Mesendoderm (in vitro differentiated cells): ENCODE measurements at regions not wholly inside any gene's neighbourhood (a gene's known extent, or its start where the extent isn't known, plus 50 kb on each side); places are given as distances from the start of the nearest gene placed in this dataset.

Experiments
- DNase-seq: peaks from one replicate; pipeline ENCODE4 v3.0.0; 2013
- H2AK5ac ChIP-seq: 2 replicates; pipeline ENCODE4 v1.6.1; 2013; ENCODE audit warnings: low read length, inconsistent platforms
- H2BK120ac ChIP-seq: 2 replicates; pipeline ENCODE4 v1.6.1; 2013; ENCODE audit warnings: low read depth, mild to moderate bottlenecking, low read length, moderate library complexity, mixed read lengths
- H2BK15ac ChIP-seq: replicated peaks from 2 replicates; pipeline ENCODE4 v1.6.1; 2013; ENCODE audit warnings: low read depth, mild to moderate bottlenecking, moderate library complexity
- H2BK5ac ChIP-seq: 2 replicates; pipeline ENCODE4 v1.6.1; 2013; ENCODE audit warnings: low read length, inconsistent platforms
- H3K18ac ChIP-seq: 2 replicates; pipeline ENCODE4 v1.6.1; 2013; ENCODE audit warnings: mild to moderate bottlenecking, low read length, mixed read lengths
- H3K23ac ChIP-seq: one replicate; pipeline ENCODE4 v1.6.1; 2013; ENCODE audit warnings: low read length
- H3K27ac ChIP-seq: 2 replicates; pipeline ENCODE4 v1.5.1; 2013; ENCODE audit warnings: low read depth, mild to moderate bottlenecking, inconsistent platforms, low read length, moderate library complexity
- H3K27me3 ChIP-seq: 2 replicates; pipeline ENCODE4 v1.6.1; 2013; ENCODE audit warnings: low read length, control low read depth, mild to moderate bottlenecking, inconsistent platforms; ENCODE audit not compliant: insufficient read depth, poor library complexity
- H3K36me3 ChIP-seq: 2 replicates; pipeline ENCODE4 v1.6.1; 2013; ENCODE audit warnings: low read length, inconsistent platforms; ENCODE audit not compliant: control insufficient read depth, insufficient read depth
- H3K4ac ChIP-seq: one replicate; pipeline ENCODE4 v1.6.1; 2013; ENCODE audit warnings: low read depth, mild to moderate bottlenecking, low read length, moderate library complexity
- H3K4me1 ChIP-seq: 2 replicates; pipeline ENCODE4 v1.6.1; 2013; ENCODE audit warnings: low read depth, low read length, inconsistent platforms; ENCODE audit not compliant: control insufficient read depth
- H3K4me2 ChIP-seq: 2 replicates; pipeline ENCODE4 v1.6.1; 2013; ENCODE audit warnings: low read length
- H3K4me3 ChIP-seq: 2 replicates; pipeline ENCODE4 v1.5.1; 2013; ENCODE audit warnings: mild to moderate bottlenecking, low read length
- H3K56ac ChIP-seq: one replicate; pipeline ENCODE4 v1.6.1; 2013; ENCODE audit warnings: low read length
- H3K79me1 ChIP-seq: 2 replicates; pipeline ENCODE4 v1.6.1; 2013; ENCODE audit warnings: low read length, inconsistent platforms
- H3K79me2 ChIP-seq: 2 replicates; pipeline ENCODE4 v1.6.1; 2013; ENCODE audit warnings: mild to moderate bottlenecking, low read length; ENCODE audit not compliant: control insufficient read depth, insufficient read depth
- H3K9ac ChIP-seq: 2 replicates; pipeline ENCODE4 v1.6.1; 2013; ENCODE audit warnings: low read length, inconsistent platforms
- H4K5ac ChIP-seq: one replicate; pipeline ENCODE4 v1.6.1; 2013; ENCODE audit warnings: low read length
- H4K8ac ChIP-seq: one replicate; pipeline ENCODE4 v1.6.1; 2013; ENCODE audit warnings: low read depth, mild to moderate bottlenecking, control low read depth, low read length, moderate library complexity
- WGBS: extraction: QIAGEN DNeasy Blood & Tissue Kit; methylation state at CpG from one replicate; pipeline ENCODE4 v1.1.7; 2013; ENCODE audit warnings: low lambda C conversion rate, missing lambda C conversion rate; ENCODE audit not compliant: insufficient coverage; ENCODE audit errors: extremely low coverage; 5-methylcytosine and 5-hydroxymethylcytosine counted together

GRCh38 chr5:87899208-87899661 lies 369.4 kb downstream of the TMEM161B start:
- H3K27me3 ChIP-seq = no peaks in the 10 kb centered on the region
- H3K36me3 ChIP-seq = no peaks in the 10 kb centered on the region
- H3K9ac ChIP-seq = no peak overlapping the region
- no peak overlapping the region for H3K56ac ChIP-seq
- H4K5ac ChIP-seq = no peak overlapping the region
- H2AK5ac ChIP-seq = no peak overlapping the region
- H2BK120ac ChIP-seq = no peak overlapping the region
- no peak overlapping the region for H4K8ac ChIP-seq
- H3K18ac ChIP-seq = no peak overlapping the region
- no peaks in the 10 kb centered on the region for H3K79me1 ChIP-seq
- DNase-seq = peak; percentile 23
- no peak overlapping the region for H2BK15ac ChIP-seq
- no peak overlapping the region for H3K27ac ChIP-seq
- H3K79me2 ChIP-seq = no peaks in the 10 kb centered on the region
- no peak overlapping the region for H3K4me2 ChIP-seq
- H3K23ac ChIP-seq = no peak overlapping the region
- no peak overlapping the region for H3K4me3 ChIP-seq
- no peak overlapping the region for H3K4ac ChIP-seq
- H2BK5ac ChIP-seq = no peak overlapping the region
- no CpG with 5 or more reads among the region's 4 CpGs for WGBS
- H3K4me1 ChIP-seq = no peaks in the 10 kb centered on the region

GRCh38 chr5:87898574-87898973 lies 370.1 kb downstream of the TMEM161B start:
- no CpG with 5 or more reads among the region's 6 CpGs for WGBS
- H3K9ac ChIP-seq = no peak overlapping the region
- H2AK5ac ChIP-seq = no peak overlapping the region
- no peaks in the 10 kb centered on the region for H3K79me2 ChIP-seq
- no peaks in the 10 kb centered on the region for H3K36me3 ChIP-seq
- H3K18ac ChIP-seq = no peak overlapping the region
- H2BK120ac ChIP-seq = no peak overlapping the region
- H3K4me2 ChIP-seq = no peak overlapping the region
- no peak overlapping the region for H4K8ac ChIP-seq
- H3K27ac ChIP-seq = no peak overlapping the region
- no peak overlapping the region for H3K56ac ChIP-seq
- no peak overlapping the region for H3K4me3 ChIP-seq
- no peak overlapping the region for H3K23ac ChIP-seq
- no peaks in the 10 kb centered on the region for H3K79me1 ChIP-seq
- no peak for DNase-seq
- no peaks in the 10 kb centered on the region for H3K4me1 ChIP-seq
- H2BK15ac ChIP-seq = no peak overlapping the region
- H2BK5ac ChIP-seq = no peak overlapping the region
- no peaks in the 10 kb centered on the region for H3K27me3 ChIP-seq
- no peak overlapping the region for H3K4ac ChIP-seq
- no peak overlapping the region for H4K5ac ChIP-seq

GRCh38 chr5:87888139-87888538 lies 380.5 kb downstream of the TMEM161B start:
- WGBS = no CpG with 5 or more reads among the region's 2 CpGs

GRCh38 chr5:87887247-87887646 lies 381.4 kb downstream of the TMEM161B start:
- H2BK5ac ChIP-seq = no peak overlapping the region

More at GRCh38 chr5:87888139-87888538, 380.5 kb downstream of the TMEM161B start:
- H3K9ac ChIP-seq = no peak overlapping the region
- H3K4me1 ChIP-seq = no peaks in the 10 kb centered on the region
- H3K4me2 ChIP-seq = no peak overlapping the region
- H2BK15ac ChIP-seq = no peak overlapping the region
- H4K8ac ChIP-seq = no peak overlapping the region
- H2AK5ac ChIP-seq = no peak overlapping the region
- no peak overlapping the region for H3K4ac ChIP-seq
- no peaks in the 10 kb centered on the region for H3K79me1 ChIP-seq
- H3K36me3 ChIP-seq = no peaks in the 10 kb centered on the region
- H3K4me3 ChIP-seq = no peak overlapping the region
- no peaks in the 10 kb centered on the region for H3K27me3 ChIP-seq
- H3K18ac ChIP-seq = no peak overlapping the region
- H4K5ac ChIP-seq = no peak overlapping the region
- no peak for DNase-seq
- H3K27ac ChIP-seq = no peak overlapping the region
- H3K56ac ChIP-seq = no peak overlapping the region
- H2BK5ac ChIP-seq = no peak overlapping the region
- H3K79me2 ChIP-seq = no peaks in the 10 kb centered on the region
- H3K23ac ChIP-seq = no peak overlapping the region
- H2BK120ac ChIP-seq = no peak overlapping the region

GRCh38 chr5:87886164-87886563 lies 382.5 kb downstream of the TMEM161B start:
- H3K18ac ChIP-seq = no peak overlapping the region
- H3K36me3 ChIP-seq = no peaks in the 10 kb centered on the region
- no peak overlapping the region for H3K4ac ChIP-seq
- H3K79me1 ChIP-seq = no peaks in the 10 kb centered on the region
- H2AK5ac ChIP-seq = no peak overlapping the region
- no peak overlapping the region for H4K5ac ChIP-seq
- H3K79me2 ChIP-seq = no peaks in the 10 kb centered on the region
- H3K27me3 ChIP-seq = no peaks in the 10 kb centered on the region
- no peak overlapping the region for H2BK5ac ChIP-seq
- no peaks in the 10 kb centered on the region for H3K4me1 ChIP-seq
- no peak overlapping the region for H3K27ac ChIP-seq
- no peak overlapping the region for H2BK120ac ChIP-seq
- no peak overlapping the region for H3K23ac ChIP-seq
- DNase-seq = no peak
- H3K56ac ChIP-seq = no peak overlapping the region
- H2BK15ac ChIP-seq = no peak overlapping the region
- no peak overlapping the region for H3K4me2 ChIP-seq
- H3K9ac ChIP-seq = no peak overlapping the region
- no peak overlapping the region for H3K4me3 ChIP-seq
- no CpG with 5 or more reads among the region's 1 CpG for WGBS
- no peak overlapping the region for H4K8ac ChIP-seq

More at GRCh38 chr5:87887247-87887646, 381.4 kb downstream of the TMEM161B start:
- H2BK120ac ChIP-seq = no peak overlapping the region
- H3K4ac ChIP-seq = no peak overlapping the region
- H3K18ac ChIP-seq = no peak overlapping the region
- no peak overlapping the region for H3K4me2 ChIP-seq
- H3K4me1 ChIP-seq = no peaks in the 10 kb centered on the region
- DNase-seq = no peak
- H4K5ac ChIP-seq = no peak overlapping the region
- WGBS = no CpG with 5 or more reads among the region's 2 CpGs
- no peak overlapping the region for H3K27ac ChIP-seq
- no peak overlapping the region for H3K9ac ChIP-seq
- H3K36me3 ChIP-seq = no peaks in the 10 kb centered on the region
- H3K23ac ChIP-seq = no peak overlapping the region
- H3K4me3 ChIP-seq = no peak overlapping the region
- no peak overlapping the region for H2AK5ac ChIP-seq
- no peak overlapping the region for H2BK15ac ChIP-seq
- no peaks in the 10 kb centered on the region for H3K79me1 ChIP-seq
- H3K79me2 ChIP-seq = no peaks in the 10 kb centered on the region
- no peak overlapping the region for H4K8ac ChIP-seq
- H3K27me3 ChIP-seq = no peaks in the 10 kb centered on the region
- H3K56ac ChIP-seq = no peak overlapping the region

- H3K4ac ChIP-seq = no peak overlapping the region
- H3K4me3 ChIP-seq = no peak overlapping the region
- H2BK15ac ChIP-seq = no peak overlapping the region
- no peak overlapping the region for H3K18ac ChIP-seq
- H2AK5ac ChIP-seq = no peak overlapping the region
- no CpG with 5 or more reads among the region's 1 CpG for WGBS
- no peaks in the 10 kb centered on the region for H3K4me1 ChIP-seq
- no peak overlapping the region for H2BK120ac ChIP-seq
- no peak for DNase-seq
- H2BK5ac ChIP-seq = no peak overlapping the region
- no peak overlapping the region for H3K9ac ChIP-seq
- H3K27ac ChIP-seq = no peak overlapping the region
- no peaks in the 10 kb centered on the region for H3K79me1 ChIP-seq
- H3K4me2 ChIP-seq = no peak overlapping the region
- H3K36me3 ChIP-seq = no peaks in the 10 kb centered on the region
- no peak overlapping the region for H4K8ac ChIP-seq
- H4K5ac ChIP-seq = no peak overlapping the region
- no peak overlapping the region for H3K23ac ChIP-seq
- no peaks in the 10 kb centered on the region for H3K79me2 ChIP-seq
- no peaks in the 10 kb centered on the region for H3K27me3 ChIP-seq
- H3K56ac ChIP-seq = no peak overlapping the region
These were observed 382.9 kb downstream of the TMEM161B start for GRCh38 chr5:87885758-87886157.
